Activated CD4-positive, CD25-positive, alpha-beta regulatory T cell treated with anti-CD3 and anti-CD28 coated beads, Interleukin-2, amount 50 U/mL, for 24 hours (primary cell): ENCODE measurements at regions not wholly inside any gene's neighbourhood (a gene's known extent, or its start where the extent isn't known, plus 50 kb on each side); places are given as distances from the start of the nearest gene placed in this dataset.

Experiments
- ATAC-seq, 2 donors: fragments of 150-1000 bp; cut with Tn5 transposase; one replicate each; pipeline ENCODE4 v1.10.0; 2021; ENCODE audit warnings: mild to moderate bottlenecking in 1 of 2, moderate library complexity in 1 of 2

- no peak for ATAC-seq
Observed at GRCh38 chr5:125143011-125143410, 396.6 kb upstream of the ZNF608 start.

- no peak for ATAC-seq
Observed at GRCh38 chr5:125148076-125148475, 401.6 kb upstream of the ZNF608 start.

GRCh38 chr5:125148706-125149105 is 402.3 kb upstream of the ZNF608 start:
- ATAC-seq, result no peak

- ATAC-seq, result no peak
Observed at GRCh38 chr5:125149110-125149509, 402.7 kb upstream of the ZNF608 start.

GRCh38 chr5:125149527-125149926 is 403.1 kb upstream of the ZNF608 start:
- no peak for ATAC-seq

GRCh38 chr5:125150041-125150669 is 403.7 kb upstream of the ZNF608 start:
- ATAC-seq, result no peak

GRCh38 chr5:125151150-125151900 is 404.9 kb upstream of the ZNF608 start:
- ATAC-seq, result no peak

- ATAC-seq, result no peak
Observed at GRCh38 chr5:125152044-125152443, 405.6 kb upstream of the ZNF608 start.

GRCh38 chr5:125152461-125153189 is 406.2 kb upstream of the ZNF608 start:
- no peak for ATAC-seq

- no peak for ATAC-seq
Observed at GRCh38 chr5:125153231-125153630, 406.8 kb upstream of the ZNF608 start.

- no peak for ATAC-seq
Observed at GRCh38 chr5:125154301-125155110, 408.1 kb upstream of the ZNF608 start.

- ATAC-seq, result no peak
Observed at GRCh38 chr5:125160787-125161502, 414.5 kb upstream of the ZNF608 start.

GRCh38 chr5:125162714-125163113 is 416.3 kb upstream of the ZNF608 start:
- no peak for ATAC-seq

- no peak for ATAC-seq
Observed at GRCh38 chr5:125169396-125169795, 423.0 kb upstream of the ZNF608 start.

- no peak for ATAC-seq
Observed at GRCh38 chr5:125171641-125172040, 425.2 kb upstream of the ZNF608 start.

GRCh38 chr5:125175348-125176004 is 429.0 kb upstream of the ZNF608 start:
- ATAC-seq, result no peak

GRCh38 chr5:125176005-125176390 is 429.6 kb upstream of the ZNF608 start:
- ATAC-seq, result no peak

- ATAC-seq, result no peak
Observed at GRCh38 chr5:125177340-125177739, 430.9 kb upstream of the ZNF608 start.

- ATAC-seq, result no peak
Observed at GRCh38 chr5:125179612-125180011, 433.2 kb upstream of the ZNF608 start.

- ATAC-seq, result no peak
Observed at GRCh38 chr5:125180231-125180829, 433.9 kb upstream of the ZNF608 start.

GRCh38 chr5:125181159-125181558 is 434.7 kb upstream of the ZNF608 start:
- no peak for ATAC-seq
